ENCODE measurements at regions not wholly inside any gene's neighbourhood (a gene's known extent, or its start where the extent isn't known, plus 50 kb on each side); places are given as distances from the start of the nearest gene placed in this dataset.

- H3K4me3 ChIP-seq (ENCODE audit: low read depth, low read length): no peak overlapping the region
- DNase-seq (ENCODE audit: low read depth): no peak
- no peak for TF ChIP-seq CTCF (IDR thresholded peaks at IDR 0.05; ENCODE audit: insufficient read depth, low read depth, low read length, missing control alignments)
These were observed 173.7 kb downstream of the IRS1 start for GRCh38 chr2:226625946-226626345.

- no peak for TF ChIP-seq CTCF (IDR thresholded peaks at IDR 0.05; ENCODE audit: insufficient read depth, low read depth, low read length, missing control alignments)
- no peak for DNase-seq (ENCODE audit: low read depth)
- no peak overlapping the region for H3K4me3 ChIP-seq (ENCODE audit: low read depth, low read length)
These were observed 175.8 kb downstream of the IRS1 start for GRCh38 chr2:226623587-226624368.

DNA sequence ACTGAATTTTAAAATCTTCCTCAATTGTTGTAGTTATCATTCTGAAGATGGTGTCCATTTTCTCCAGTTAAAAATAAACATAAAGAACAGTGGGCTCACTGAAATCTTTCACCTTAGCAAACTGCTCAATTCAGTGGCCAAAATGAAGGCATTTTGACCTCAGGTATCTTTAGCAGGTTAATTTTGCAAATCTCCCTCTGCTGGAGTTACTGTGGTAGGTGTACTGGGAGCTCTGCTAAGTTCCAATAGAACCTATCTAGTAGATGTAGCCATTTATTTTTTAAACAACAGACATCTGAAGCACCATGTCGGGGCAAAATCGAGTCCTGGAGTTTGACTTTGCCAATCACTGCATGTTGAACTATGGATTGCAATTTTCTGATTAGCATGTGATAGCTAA, 177.1 kb downstream of the IRS1 start:
- no peak for DNase-seq (ENCODE audit: low read depth)
- no peak overlapping the region for H3K4me3 ChIP-seq (ENCODE audit: low read depth, low read length)
- TF ChIP-seq CTCF (IDR thresholded peaks at IDR 0.05; ENCODE audit: insufficient read depth, low read depth, low read length, missing control alignments): no peak

DNA sequence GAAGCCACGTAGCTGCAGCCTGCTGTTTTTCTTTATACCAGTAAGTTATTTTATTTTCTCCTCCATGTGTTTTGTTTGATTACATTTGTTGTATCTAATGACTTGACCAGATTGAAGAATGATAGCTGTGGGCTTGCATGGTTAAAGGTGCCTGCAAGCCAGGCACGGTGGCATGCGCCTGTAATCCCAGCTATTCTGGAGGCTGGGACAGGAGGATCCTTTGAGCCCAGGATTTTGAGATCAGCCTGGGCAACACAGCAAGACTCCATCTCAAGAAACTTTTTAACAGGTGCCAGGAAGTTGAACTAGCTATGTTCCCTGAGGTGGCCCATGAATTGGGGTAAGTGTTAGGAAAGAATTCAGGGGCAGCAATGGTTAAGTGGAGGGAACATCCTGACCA, 179.4 kb downstream of the IRS1 start:
- H3K4me3 ChIP-seq (ENCODE audit: low read depth, low read length): no peak overlapping the region
- no peak for DNase-seq (ENCODE audit: low read depth)
- no peak for TF ChIP-seq CTCF (IDR thresholded peaks at IDR 0.05; ENCODE audit: insufficient read depth, low read depth, low read length, missing control alignments)

GRCh38 chr2:226619707-226620106, 179.9 kb downstream of the IRS1 start:
- no peak for DNase-seq (ENCODE audit: low read depth)
- TF ChIP-seq CTCF (IDR thresholded peaks at IDR 0.05; ENCODE audit: insufficient read depth, low read depth, low read length, missing control alignments): no peak
- no peak overlapping the region for H3K4me3 ChIP-seq (ENCODE audit: low read depth, low read length)

- no peak overlapping the region for H3K4me3 ChIP-seq (ENCODE audit: low read depth, low read length)
- DNase-seq (ENCODE audit: low read depth): no peak
These were observed 180.6 kb downstream of the IRS1 start for GRCh38 chr2:226618875-226619605.

More at GRCh38 chr2:226618875-226619605, 180.6 kb downstream of the IRS1 start:
- TF ChIP-seq CTCF (IDR thresholded peaks at IDR 0.05; ENCODE audit: insufficient read depth, low read depth, low read length, missing control alignments): no peak
